Ectodermal cell (in vitro differentiated cells): ENCODE measurements at regions not wholly inside any gene's neighbourhood (a gene's known extent, or its start where the extent isn't known, plus 50 kb on each side); places are given as distances from the start of the nearest gene placed in this dataset.

Experiments used
- H3K27ac ChIP-seq: 2 replicates; pipeline ENCODE4 v1.7.0; 2013; ENCODE audit warnings: mild to moderate bottlenecking, low read depth, low read length; ENCODE audit not compliant: insufficient read depth, poor library complexity, severe bottlenecking
- H3K27me3 ChIP-seq: 2 replicates; pipeline ENCODE4 v1.7.0; 2013; ENCODE audit warnings: mild to moderate bottlenecking, low read length; ENCODE audit not compliant: insufficient read depth, control insufficient read depth, poor library complexity, severe bottlenecking
- H3K36me3 ChIP-seq: one replicate; pipeline ENCODE4 v1.7.0; 2013; ENCODE audit warnings: low read length; ENCODE audit not compliant: control insufficient read depth, insufficient read depth
- H3K4me1 ChIP-seq: one replicate; pipeline ENCODE4 v1.7.0; 2013; ENCODE audit warnings: low read length; ENCODE audit not compliant: control insufficient read depth, insufficient read depth
- H3K4me3 ChIP-seq: 2 replicates; pipeline ENCODE4 v1.7.0; 2013; ENCODE audit warnings: low read depth, low read length, control low read depth; ENCODE audit not compliant: insufficient read depth
- H3K9me3 ChIP-seq: 2 replicates; pipeline ENCODE4 v1.7.0; 2013; ENCODE audit warnings: mild to moderate bottlenecking, low read length, moderate library complexity; ENCODE audit not compliant: control insufficient read depth
- WGBS, 2 experiments: methylation state at CpG; one replicate each; pipeline ENCODE4 v1.1.7; 2013; ENCODE audit warnings: missing lambda C conversion rate in 2 of 2; 5-methylcytosine and 5-hydroxymethylcytosine counted together

- H3K4me1 ChIP-seq = no peaks in the 10 kb centered on the region
- H3K27me3 ChIP-seq = no peaks in the 10 kb centered on the region
- no peak overlapping the region for H3K4me3 ChIP-seq
- H3K27ac ChIP-seq = no peak overlapping the region
- H3K9me3 ChIP-seq = no peaks in the 10 kb centered on the region
- 78 to 82% methylated on average over 5 of the region's 5 CpGs for WGBS, 2 experiments
- H3K36me3 ChIP-seq = no peaks in the 10 kb centered on the region
Observed at GRCh38 chr3:182284793-182285192, 508.5 kb upstream of the ATP11B start.

- no peaks in the 10 kb centered on the region for H3K9me3 ChIP-seq
- WGBS, 2 experiments = 50 to 73% methylated on average over 1 of the region's 1 CpG
- H3K27me3 ChIP-seq = no peaks in the 10 kb centered on the region
Observed at GRCh38 chr3:182292591-182292990, 500.7 kb upstream of the ATP11B start.

GRCh38 chr3:182294256-182294655, 499.0 kb upstream of the ATP11B start:
- Histone ChIP-seq H3K9me3 (no peaks in the 10 kb centered on the region), H3K27me3 (no peaks in the 10 kb centered on the region), H3K4me3 (no peak overlapping the region), H3K36me3 (no peaks in the 10 kb centered on the region), H3K4me1 (no peaks in the 10 kb centered on the region), H3K27ac (no peak overlapping the region)
- WGBS, 2 experiments = 90 to 98% methylated on average over 2 of the region's 2 CpGs

More at GRCh38 chr3:182292591-182292990, 500.7 kb upstream of the ATP11B start:
- Histone ChIP-seq H3K4me3 (no peak overlapping the region), H3K27ac (no peak overlapping the region), H3K4me1 (no peaks in the 10 kb centered on the region), H3K36me3 (no peaks in the 10 kb centered on the region)

- Histone ChIP-seq H3K36me3 (no peaks in the 10 kb centered on the region), H3K27ac (no peak overlapping the region), H3K4me1 (no peaks in the 10 kb centered on the region), H3K9me3 (no peaks in the 10 kb centered on the region), H3K27me3 (no peaks in the 10 kb centered on the region), H3K4me3 (no peak overlapping the region)
- whole genome bisulfite sequencing, 2 experiments = 83 to 92% methylated on average over 2 of the region's 2 CpGs
Observed at GRCh38 chr3:182294696-182295095, 498.6 kb upstream of the ATP11B start.

- Histone ChIP-seq H3K4me1 (no peaks in the 10 kb centered on the region), H3K27me3 (no peaks in the 10 kb centered on the region)
- 91 to 95% methylated on average over 4 of the region's 4 CpGs for WGBS, 2 experiments
Observed at GRCh38 chr3:182300266-182300665, 493.0 kb upstream of the ATP11B start.

GRCh38 chr3:182303169-182303568, 490.1 kb upstream of the ATP11B start:
- H3K9me3 ChIP-seq = no peaks in the 10 kb centered on the region
- H3K4me3 ChIP-seq = no peak overlapping the region
- H3K27me3 ChIP-seq = no peaks in the 10 kb centered on the region
- 92 to 95% methylated on average over 1 of the region's 1 CpG for WGBS, 2 experiments
- no peak overlapping the region for H3K27ac ChIP-seq
- no peaks in the 10 kb centered on the region for H3K36me3 ChIP-seq
- no peaks in the 10 kb centered on the region for H3K4me1 ChIP-seq

More at GRCh38 chr3:182300266-182300665, 493.0 kb upstream of the ATP11B start:
- no peak overlapping the region for H3K27ac ChIP-seq
- no peaks in the 10 kb centered on the region for H3K9me3 ChIP-seq
- no peak overlapping the region for H3K4me3 ChIP-seq
- no peaks in the 10 kb centered on the region for H3K36me3 ChIP-seq

- Histone ChIP-seq H3K4me1 (no peaks in the 10 kb centered on the region), H3K36me3 (no peaks in the 10 kb centered on the region), H3K27ac (no peak overlapping the region), H3K4me3 (no peak overlapping the region), H3K9me3 (no peaks in the 10 kb centered on the region), H3K27me3 (no peaks in the 10 kb centered on the region)
- WGBS, 2 experiments = 80 to 85% methylated on average over 6 of the region's 6 CpGs
Observed at GRCh38 chr3:182305881-182306665, 487.2 kb upstream of the ATP11B start.

GRCh38 chr3:182308328-182308727, 485.0 kb upstream of the ATP11B start:
- no peaks in the 10 kb centered on the region for H3K4me1 ChIP-seq
- H3K36me3 ChIP-seq = no peaks in the 10 kb centered on the region
- H3K9me3 ChIP-seq = no peaks in the 10 kb centered on the region
- WGBS, 2 experiments = 77 to 85% methylated on average over 1 of the region's 1 CpG
- H3K27ac ChIP-seq = no peak overlapping the region
- H3K4me3 ChIP-seq = no peak overlapping the region
- H3K27me3 ChIP-seq = no peaks in the 10 kb centered on the region

- no peaks in the 10 kb centered on the region for H3K9me3 ChIP-seq
- H3K4me3 ChIP-seq = no peak overlapping the region
- no peaks in the 10 kb centered on the region for H3K27me3 ChIP-seq
- H3K36me3 ChIP-seq = no peaks in the 10 kb centered on the region
- H3K27ac ChIP-seq = no peak overlapping the region
- WGBS, 2 experiments = 63 to 69% methylated on average over 2 of the region's 2 CpGs
- no peaks in the 10 kb centered on the region for H3K4me1 ChIP-seq
Observed at GRCh38 chr3:182309120-182309519, 484.2 kb upstream of the ATP11B start.

GRCh38 chr3:182315313-182315712, 478.0 kb upstream of the ATP11B start:
- H3K27me3 ChIP-seq = no peaks in the 10 kb centered on the region
- no peaks in the 10 kb centered on the region for H3K36me3 ChIP-seq
- H3K4me1 ChIP-seq = no peaks in the 10 kb centered on the region
- 85 to 92% methylated on average over 5 of the region's 5 CpGs for WGBS, 2 experiments
- peaks cover 7% of the 10 kb centered on the region for H3K9me3 ChIP-seq
- no peak overlapping the region for H3K27ac ChIP-seq
- no peak overlapping the region for H3K4me3 ChIP-seq
